SK-N-DZ (cell line): ENCODE measurements at regions not wholly inside any gene's neighbourhood (a gene's known extent, or its start where the extent isn't known, plus 50 kb on each side); places are given as distances from the start of the nearest gene placed in this dataset.
A peak's percentile ranks its signal among the peaks of the same experiment; 100 is the strongest.

Source experiments
- DNase-seq: peaks from one replicate; pipeline ENCODE4 v3.0.0-alpha.2; 2015; ENCODE audit warnings: low spot score

DNA sequence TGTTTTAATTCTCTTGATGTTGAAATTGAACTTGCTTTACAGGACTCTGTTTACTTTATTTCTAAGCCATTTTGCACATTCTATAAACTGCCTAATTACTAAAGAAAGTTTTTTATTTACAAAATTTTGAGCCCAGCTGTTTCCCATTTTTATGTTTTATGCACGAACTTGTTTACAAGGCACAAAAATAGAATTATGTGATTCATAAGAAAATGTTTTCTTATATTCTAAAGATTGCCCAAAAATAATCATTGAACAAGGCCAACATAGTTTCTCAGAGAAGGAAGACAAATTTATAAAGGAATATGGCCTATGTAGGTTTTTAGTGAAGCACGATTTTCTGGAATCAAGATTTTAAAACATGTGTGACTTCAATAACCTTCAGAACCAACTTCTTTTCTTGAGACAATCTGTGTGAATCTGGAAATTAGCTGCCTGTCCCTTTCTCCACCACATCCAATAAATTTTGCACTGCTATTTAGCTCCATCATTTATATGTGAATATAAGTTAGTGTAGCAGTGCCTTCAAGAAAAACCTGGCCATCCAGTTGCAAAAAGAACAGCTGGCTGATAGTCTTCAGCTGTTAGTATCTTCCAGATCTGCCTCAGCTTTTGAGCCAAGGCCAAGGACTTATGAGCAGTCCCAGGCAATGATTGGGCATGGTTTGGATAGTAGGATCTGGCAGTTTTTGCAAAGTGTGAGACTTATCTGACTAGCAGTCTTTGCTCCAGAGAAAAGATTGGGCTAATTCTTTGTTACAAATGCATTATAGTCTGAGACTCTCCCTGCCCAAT lies 253.2 kb upstream of the COL3A1 start:
- DNase-seq: peak; percentile 39

DNA sequence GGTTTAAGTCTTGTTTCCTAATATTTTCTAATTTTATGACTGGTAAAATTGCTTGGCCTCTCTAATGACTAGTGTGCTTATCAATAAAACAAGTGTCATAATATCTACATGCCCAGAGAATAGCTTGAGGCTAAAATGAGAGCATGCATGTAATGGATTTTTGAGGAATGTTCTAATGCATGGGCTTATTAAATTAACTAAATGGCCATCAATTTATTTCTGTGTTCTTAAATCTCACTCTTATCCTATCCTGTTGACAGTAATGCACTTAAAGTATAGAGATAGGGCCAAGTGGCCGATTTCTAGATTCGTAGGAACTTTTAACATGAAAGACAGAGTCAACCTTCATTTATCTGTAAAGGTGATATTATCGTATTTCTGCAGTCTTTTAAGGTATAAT lies 252.4 kb upstream of the COL3A1 start:
- peak; percentile 85 for DNase-seq

- no peak for DNase-seq
Observed at GRCh38 chr2:188725746-188726360, 248.3 kb upstream of the COL3A1 start.

- DNase-seq: no peak
Observed at GRCh38 chr2:188726626-188727247, 247.4 kb upstream of the COL3A1 start.

DNA sequence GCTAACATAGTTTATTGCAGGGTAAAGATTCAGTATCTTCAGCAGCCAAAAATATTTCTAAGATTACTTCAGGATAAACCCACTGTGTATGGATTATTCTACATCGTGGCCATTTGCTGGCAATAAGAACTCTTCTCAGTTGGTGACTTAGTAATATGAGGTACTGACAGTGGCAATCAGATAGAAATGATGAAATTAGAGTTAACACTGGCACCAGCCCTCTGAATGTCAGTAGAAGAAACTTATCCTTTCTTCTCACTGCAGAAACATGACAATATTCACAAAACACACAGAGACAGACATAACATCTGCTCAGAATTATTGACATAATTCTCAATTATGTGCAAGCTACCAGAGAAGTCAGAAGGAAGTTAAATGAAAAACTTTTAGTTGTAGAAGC lies 246.3 kb upstream of the COL3A1 start:
- no peak for DNase-seq

DNA sequence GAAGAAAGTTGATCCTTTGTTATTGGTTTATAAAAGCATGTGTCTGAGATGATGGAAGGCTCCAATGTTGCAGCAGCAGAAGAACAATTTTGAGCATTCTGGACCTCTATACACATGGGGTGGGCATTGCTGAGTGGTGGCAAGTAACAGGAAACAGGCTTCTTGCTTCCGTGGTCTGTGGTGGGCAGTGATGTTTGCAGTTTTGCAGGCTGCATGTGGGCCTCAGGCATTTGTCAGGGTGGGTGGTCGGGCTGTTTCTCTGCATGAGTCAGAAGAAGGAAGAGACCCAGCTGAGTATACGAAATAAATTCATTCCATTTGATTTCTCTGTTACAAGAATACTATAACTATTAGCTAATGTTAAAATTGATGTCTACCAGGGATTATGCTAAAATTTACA lies 239.5 kb upstream of the COL3A1 start:
- DNase-seq: no peak

DNA sequence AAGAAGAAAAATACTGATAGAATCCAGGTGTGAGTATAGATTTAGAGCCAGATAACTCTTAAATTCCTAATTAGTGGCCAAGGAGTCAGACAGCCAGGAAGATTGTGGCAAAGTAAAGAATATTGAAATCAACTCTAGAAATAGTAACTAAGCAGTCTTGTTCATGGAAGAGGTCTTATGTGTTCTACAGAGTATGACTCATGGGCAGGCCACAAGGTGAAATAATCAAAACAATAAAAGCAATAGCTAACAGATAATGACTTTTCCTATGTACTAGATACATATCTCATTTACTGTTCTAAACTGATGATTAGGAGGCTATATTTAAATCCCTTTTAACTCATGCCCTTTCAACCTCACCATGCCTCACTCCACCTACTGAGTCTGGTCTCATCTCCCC lies 227.4 kb upstream of the COL3A1 start:
- no peak for DNase-seq

- no peak for DNase-seq
Observed at GRCh38 chr2:188751816-188752215, 222.4 kb upstream of the COL3A1 start.

DNA sequence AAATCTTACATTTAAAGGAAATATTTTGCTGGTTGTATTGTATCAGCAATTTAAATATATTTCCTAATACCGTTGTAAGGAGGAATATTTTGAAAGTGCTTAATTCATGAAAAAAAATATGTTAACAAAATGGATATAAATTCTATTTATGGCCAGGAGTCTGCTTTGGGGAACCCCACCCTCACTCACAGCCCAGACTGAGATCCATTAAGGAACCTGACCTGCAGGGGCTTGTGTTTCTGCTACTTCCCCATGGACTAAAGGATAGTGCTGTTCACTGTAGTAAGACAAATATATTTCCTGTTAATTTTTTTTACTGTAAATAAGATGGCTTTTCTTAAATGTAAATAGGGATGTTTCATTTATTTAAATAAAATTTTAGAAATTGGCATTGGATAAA lies 221.9 kb upstream of the COL3A1 start:
- no peak for DNase-seq

- no peak for DNase-seq
Observed at GRCh38 chr2:188762151-188762550, 212.0 kb upstream of the COL3A1 start.

DNA sequence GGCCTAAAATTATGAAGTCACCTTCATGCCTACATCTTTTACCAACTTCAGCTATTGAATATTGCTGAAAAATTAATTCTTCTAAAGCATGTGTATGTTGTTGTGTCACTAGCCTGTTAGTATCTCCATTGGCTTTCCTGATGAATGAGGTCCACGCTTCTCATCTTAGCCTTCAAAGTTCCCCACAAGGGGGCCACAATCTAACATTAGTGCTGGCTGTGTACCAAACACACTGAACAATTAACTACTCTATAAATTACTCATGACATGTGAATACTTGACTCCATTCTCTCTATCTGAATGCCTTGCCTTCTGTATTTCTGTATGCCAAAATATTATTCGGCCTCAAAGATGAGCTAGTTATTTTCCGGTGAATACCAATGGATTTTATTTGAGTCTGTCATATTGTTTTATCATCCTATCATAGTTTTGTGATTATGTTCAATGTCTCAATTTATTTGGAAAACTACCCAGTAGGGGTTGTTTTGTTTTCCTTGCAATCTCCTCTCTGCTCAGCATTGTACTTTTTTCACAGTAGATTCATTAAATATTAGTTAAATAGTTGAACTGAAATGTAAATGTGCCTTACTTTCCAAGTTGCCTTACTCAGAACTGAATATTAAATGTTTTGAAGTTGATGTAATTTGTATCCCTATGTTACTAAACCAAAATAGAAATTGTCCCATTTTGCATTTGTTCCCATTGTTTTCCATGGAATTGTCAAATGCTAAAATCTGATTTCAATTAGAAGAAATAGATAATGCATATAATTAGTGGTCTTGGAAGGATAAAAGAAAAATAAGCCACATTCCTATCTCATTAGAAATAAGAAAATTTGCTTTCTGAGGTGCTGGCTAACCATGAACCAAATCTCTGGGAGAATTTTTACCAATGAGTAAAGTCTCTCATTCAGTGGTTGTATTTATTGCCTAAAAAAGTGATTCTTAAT lies 208.4 kb upstream of the COL3A1 start:
- DNase-seq: peak; percentile 29

DNA sequence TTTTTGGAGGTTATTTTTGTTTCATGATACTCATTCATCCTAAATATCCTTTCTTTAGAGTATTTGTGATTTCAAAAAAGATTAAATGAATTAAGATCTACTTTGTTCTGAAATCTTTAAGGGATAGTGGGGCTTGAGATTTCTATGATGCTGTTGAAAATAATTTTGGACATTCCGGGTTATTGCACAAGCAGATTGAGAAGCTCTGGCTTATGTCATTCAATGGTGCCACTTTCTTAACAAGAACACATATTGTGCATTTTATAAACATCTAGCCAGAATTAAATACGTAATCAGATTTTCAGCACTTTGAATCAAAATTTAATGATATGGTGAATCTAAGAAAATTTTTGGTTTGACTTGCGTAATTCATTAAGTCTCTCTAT lies 207.7 kb upstream of the COL3A1 start:
- no peak for DNase-seq

DNA sequence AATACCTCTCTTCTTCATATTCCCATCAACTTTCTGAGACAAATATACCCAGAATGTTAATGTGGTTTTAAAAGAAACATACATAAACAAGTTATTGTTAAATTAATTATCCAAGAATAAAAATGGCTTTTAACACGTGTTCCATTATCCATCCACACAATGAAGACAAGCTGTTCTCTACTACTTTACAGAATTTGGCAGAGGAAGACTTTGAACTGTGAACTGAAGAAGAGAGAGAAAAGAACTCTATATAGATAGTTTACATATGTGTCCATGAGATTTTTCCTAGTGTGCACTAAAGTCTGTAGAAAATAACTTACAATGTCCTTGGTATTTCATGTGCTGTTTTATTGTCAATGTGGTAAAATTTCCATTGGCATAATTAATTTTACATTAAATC lies 207.0 kb upstream of the COL3A1 start:
- DNase-seq: no peak

DNA sequence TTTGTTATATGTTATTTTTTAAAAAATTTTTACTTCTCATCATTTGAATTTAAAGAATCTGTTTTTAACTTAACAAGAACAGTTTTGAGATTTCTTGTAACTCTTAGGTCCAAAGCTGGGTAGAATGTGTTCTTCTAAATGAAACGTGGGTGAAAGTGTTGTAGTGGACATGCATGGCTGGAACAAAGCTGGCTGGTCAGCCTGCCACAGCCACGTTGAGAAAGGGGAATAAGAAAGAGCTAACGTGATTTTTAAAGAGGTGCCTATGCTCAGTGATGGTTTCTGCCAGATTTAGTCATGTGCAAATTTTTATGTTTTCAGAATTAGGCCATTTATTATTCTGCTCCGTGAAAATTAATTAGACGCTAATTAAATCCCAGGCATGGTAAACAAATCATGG lies 203.9 kb upstream of the COL3A1 start:
- DNase-seq: no peak

GRCh38 chr2:188773075-188773474 lies 201.1 kb upstream of the COL3A1 start:
- no peak for DNase-seq

DNA sequence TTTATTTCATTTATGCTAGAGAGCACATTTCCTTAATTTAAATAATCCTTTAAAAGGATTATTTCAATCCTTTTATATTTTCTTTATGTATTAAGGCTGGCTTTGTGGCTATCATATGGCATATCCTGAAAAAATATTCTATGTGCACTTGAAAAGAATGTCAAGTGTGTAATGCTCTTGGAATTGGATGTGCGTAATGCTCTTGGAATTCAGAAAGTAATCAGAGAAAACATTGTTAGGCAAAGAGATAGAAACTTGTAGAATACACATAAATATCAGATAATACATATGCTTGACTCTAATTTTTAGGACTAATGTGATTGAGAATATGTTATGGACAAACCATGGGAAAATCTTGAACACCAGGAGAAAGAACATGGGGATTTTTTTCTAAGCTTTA lies 197.5 kb upstream of the COL3A1 start:
- DNase-seq: no peak

GRCh38 chr2:188784269-188784762 lies 189.9 kb upstream of the COL3A1 start:
- no peak for DNase-seq

GRCh38 chr2:188785061-188785460 lies 189.1 kb upstream of the COL3A1 start:
- no peak for DNase-seq

GRCh38 chr2:188785490-188785889 lies 188.7 kb upstream of the COL3A1 start:
- no peak for DNase-seq

DNA sequence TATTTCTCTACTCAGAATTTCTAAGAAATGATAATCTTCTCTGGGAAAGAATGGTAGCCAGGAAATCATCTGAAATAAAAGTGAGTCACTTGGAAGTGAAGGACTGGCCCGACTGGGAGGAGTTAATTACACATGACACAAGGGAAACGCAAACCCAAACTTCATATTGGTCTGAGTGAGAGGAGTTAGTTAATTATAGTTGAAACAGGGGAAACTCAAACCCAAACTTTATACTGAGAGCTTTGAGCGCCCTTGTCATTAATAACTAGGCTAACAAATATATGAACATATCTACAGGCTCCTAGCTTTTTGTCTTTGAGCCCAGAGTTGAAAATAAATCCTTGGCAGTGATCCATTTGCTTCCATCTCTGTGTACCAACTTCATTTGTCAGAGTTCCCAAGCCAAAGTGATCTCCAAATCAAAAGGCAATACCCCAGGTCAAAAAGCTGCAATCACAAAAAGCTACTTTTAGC lies 187.8 kb upstream of the COL3A1 start:
- no peak for DNase-seq

- no peak for DNase-seq
Observed at GRCh38 chr2:188787021-188787657, 187.0 kb upstream of the COL3A1 start.
